Naive thymus-derived CD4-positive, alpha-beta T cell (primary cell): ENCODE measurements at regions not wholly inside any gene's neighbourhood (a gene's known extent, or its start where the extent isn't known, plus 50 kb on each side); places are given as distances from the start of the nearest gene placed in this dataset.
A peak's percentile ranks its signal among the peaks of the same experiment; 100 is the strongest.

ENCODE experiments used
- ATAC-seq: fragments of 150-1000 bp; cut with Tn5 transposase; 2 replicates; pipeline ENCODE4 v1.10.0; 2021; ENCODE audit warnings: mild to moderate bottlenecking, moderate library complexity
- CTCF ChIA-PET: fragments of 350-600 bp; sonication (Branson Sonifier 250); formaldehyde crosslinking; loops from one replicate; lab custom pipeline; 2021; ENCODE audit warnings: antibody characterized with exemption; lab: Charles Lee
- POLR2A ChIA-PET: fragments of 350-600 bp; sonication (Branson Sonifier 250); formaldehyde crosslinking; loops from one replicate; lab custom pipeline; 2021; ENCODE audit warnings: antibody characterized with exemption, inconsistent platforms; lab: Charles Lee
- DNase-seq, 9 donors: peaks; one replicate each; pipeline versions ENCODE4 v3.0.0 to v3.0.0-alpha.2; 2020 to 2022; ENCODE audit warnings: mixed read lengths in 1 of 9
- H3K27ac ChIP-seq: one replicate; pipeline ENCODE4 v1.7.0; 2013; ENCODE audit warnings: mild to moderate bottlenecking, low read depth, low read length, moderate library complexity
- H3K27me3 ChIP-seq, 2 donors: one replicate each; pipeline ENCODE4 v1.7.0; 2013; ENCODE audit warnings: low read length in 2 of 2, mild to moderate bottlenecking in 2 of 2, moderate library complexity in 2 of 2; ENCODE audit not compliant: control insufficient read depth in 2 of 2, insufficient read depth in 2 of 2
- H3K36me3 ChIP-seq, 3 experiments: 1 replicate in 2 of 3; 2 replicates in 1 of 3; pipeline ENCODE4 v1.7.0; 2013; ENCODE audit warnings: low read length in 3 of 3, mild to moderate bottlenecking in 3 of 3, moderate library complexity in 1 of 3; ENCODE audit not compliant: insufficient read depth in 3 of 3, control insufficient read depth in 2 of 3
- H3K4me1 ChIP-seq, 2 donors: one replicate each; pipeline ENCODE4 v1.7.0; 2013; ENCODE audit warnings: low read length in 2 of 2, mild to moderate bottlenecking in 2 of 2, moderate library complexity in 1 of 2; ENCODE audit not compliant: control insufficient read depth in 2 of 2, insufficient read depth in 2 of 2
- H3K4me3 ChIP-seq: 2 replicates; pipeline ENCODE4 v1.7.0; 2013; ENCODE audit warnings: mild to moderate bottlenecking, low read length
- H3K9me3 ChIP-seq, 3 experiments: 1 replicate in 2 of 3; 2 replicates in 1 of 3; pipeline ENCODE4 v1.7.0; 2013; ENCODE audit warnings: low read length in 3 of 3; ENCODE audit not compliant: control insufficient read depth in 2 of 3
- H3K27ac Mint-ChIP-seq, 9 donors: one replicate each; pipeline ENCODE4 v1.8.0; 2020 to 2022; ENCODE audit warnings: mixed read lengths in 9 of 9, mild to moderate bottlenecking in 8 of 9, moderate library complexity in 5 of 9, inconsistent platforms in 2 of 9
- H3K27me3 Mint-ChIP-seq, 5 donors: one replicate each; pipeline ENCODE4 v1.8.0; 2021 to 2022; ENCODE audit warnings: mixed read lengths in 5 of 5, mild to moderate bottlenecking in 1 of 5
- H3K36me3 Mint-ChIP-seq, 5 donors: one replicate each; pipeline ENCODE4 v1.8.0; 2020 to 2022; ENCODE audit warnings: mixed read lengths in 5 of 5, mild to moderate bottlenecking in 3 of 5, inconsistent platforms in 1 of 5
- H3K4me1 Mint-ChIP-seq, 7 donors: one replicate each; pipeline ENCODE4 v1.8.0; 2020 to 2022; ENCODE audit warnings: mixed read lengths in 7 of 7, mild to moderate bottlenecking in 3 of 7, inconsistent platforms in 1 of 7
- H3K4me3 Mint-ChIP-seq, 10 donors: one replicate each; pipeline ENCODE4 v1.8.0; 2020 to 2022; ENCODE audit warnings: mild to moderate bottlenecking in 10 of 10, mixed read lengths in 10 of 10, moderate library complexity in 6 of 10, inconsistent platforms in 2 of 10
- H3K9me3 Mint-ChIP-seq, 11 donors: one replicate each; pipeline ENCODE4 v1.8.0; 2020 to 2022; ENCODE audit warnings: mixed read lengths in 11 of 11, mild to moderate bottlenecking in 4 of 11, inconsistent platforms in 1 of 11, moderate library complexity in 1 of 11
- intact Hi-C, 2 donors: fragments of 100-400 bp; cut with micrococcal nuclease; formaldehyde crosslinking; loops; one replicate each; pipeline ENCODE4 v1.15.1; 2023

DNA sequence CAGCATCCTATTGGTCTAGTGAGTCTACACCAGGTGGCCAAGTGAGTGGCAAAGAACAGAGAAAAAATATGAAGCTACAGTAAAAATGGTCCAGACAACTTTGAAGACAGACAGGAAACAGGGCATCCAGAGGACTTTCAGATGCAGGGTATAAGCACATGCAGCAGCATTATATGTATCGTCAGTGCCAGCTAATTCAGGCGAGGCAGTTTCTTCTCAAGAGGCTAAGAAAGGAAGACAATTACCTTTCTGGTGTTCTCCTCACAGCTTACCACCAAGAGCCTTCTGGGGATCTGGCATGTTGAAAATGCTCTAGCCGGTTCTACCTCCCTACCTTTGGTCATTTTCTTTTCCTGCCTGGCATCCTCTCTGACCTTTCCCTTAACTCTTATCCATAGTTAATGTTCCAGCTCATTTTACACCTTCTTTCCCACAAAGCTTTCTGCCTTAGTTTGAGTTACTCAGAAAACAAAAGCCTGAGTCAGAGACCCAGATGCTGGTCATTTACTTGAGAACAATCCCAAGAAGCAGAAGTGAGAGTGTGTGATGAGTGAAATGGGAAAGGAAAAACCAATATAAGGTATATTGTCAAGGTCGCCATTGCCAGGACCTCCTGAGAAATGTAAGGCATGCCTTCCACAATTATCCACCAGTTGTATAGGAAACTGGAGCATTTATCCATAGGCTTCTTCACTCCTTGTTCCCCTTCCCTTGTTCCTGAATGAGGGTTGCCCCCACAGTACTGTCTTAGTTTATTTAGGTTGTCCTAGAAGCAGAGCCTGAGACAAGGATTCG lies 444.1 kb downstream of the PLPP3 start:
- Mint-ChIP-seq H3K27ac (no peak overlapping the region), H3K27me3 (peaks cover 0 to 9% (median 0%) of the 10 kb centered on the region in 5 donors), H3K9me3 (peaks cover 0 to 5% (median 0%) of the 10 kb centered on the region in 11 donors), H3K4me1 (peaks cover 0 to 6% (median 0%) of the 10 kb centered on the region in 7 donors), H3K36me3 (no peaks in the 10 kb centered on the region), H3K4me3 (no peak overlapping the region)
- POLR2A ChIA-PET: no interaction called here
- no peak for DNase-seq
- Histone ChIP-seq H3K27ac (no peak overlapping the region), H3K4me1 (no peaks in the 10 kb centered on the region), H3K36me3 (no peaks in the 10 kb centered on the region), H3K27me3 (no peaks in the 10 kb centered on the region), H3K4me3 (no peak overlapping the region), H3K9me3 (no peaks in the 10 kb centered on the region)
- intact Hi-C loops: no loop called here
- no peak for ATAC-seq
- CTCF ChIA-PET: interaction anchor here (0.5 kb wide), 1 partner anchor 148 kb away, joined by 3 read pairs; no protein-coding TSS in a partner anchor

- no peak for DNase-seq
- no peaks in the 10 kb centered on the region for H3K27me3 ChIP-seq
- H3K4me1 Mint-ChIP-seq: peaks cover 0 to 6% (median 0%) of the 10 kb centered on the region in 7 donors
- ChIA-PET POLR2A (no interaction called here), CTCF (no interaction called here)
- ATAC-seq: no peak
- no peaks in the 10 kb centered on the region for H3K36me3 ChIP-seq
- no peak overlapping the region for H3K4me3 ChIP-seq
- no peak overlapping the region for H3K27ac Mint-ChIP-seq
- H3K4me3 Mint-ChIP-seq: no peak overlapping the region
- H3K27me3 Mint-ChIP-seq: peaks cover 0 to 3% (median 0%) of the 10 kb centered on the region in 5 donors
- H3K9me3 Mint-ChIP-seq: peaks cover 0 to 2% (median 0%) of the 10 kb centered on the region in 11 donors
- H3K9me3 ChIP-seq: no peaks in the 10 kb centered on the region
- H3K27ac ChIP-seq: no peak overlapping the region
- H3K36me3 Mint-ChIP-seq: no peaks in the 10 kb centered on the region
- intact Hi-C loops: no loop called here
- H3K4me1 ChIP-seq: no peaks in the 10 kb centered on the region
Measured at GRCh38 chr1:56133522-56134472, 445.6 kb downstream of the PLPP3 start.

DNA sequence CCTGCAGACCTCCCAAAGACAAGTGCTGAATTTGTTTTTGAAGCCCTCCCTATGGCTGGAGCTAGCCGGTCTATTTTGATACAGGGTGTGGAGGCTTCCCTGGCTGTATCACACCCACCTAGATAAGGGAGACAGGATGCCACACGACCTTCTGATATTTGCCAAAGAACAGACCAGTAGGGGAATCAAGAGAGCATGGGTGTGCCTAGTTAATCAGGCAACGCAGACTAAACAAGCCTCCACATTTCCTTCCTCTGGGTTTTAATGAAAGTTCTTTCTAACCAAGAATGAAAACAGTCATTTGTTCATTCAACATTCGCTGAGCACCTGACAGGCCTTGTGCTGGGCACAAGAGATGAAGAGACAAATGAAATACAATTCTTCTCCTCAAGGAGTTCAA lies 446.8 kb downstream of the PLPP3 start:
- no peak for DNase-seq
- H3K9me3 ChIP-seq: no peaks in the 10 kb centered on the region
- no peak overlapping the region for H3K27ac ChIP-seq
- Mint-ChIP-seq H3K4me3 (peak overlapping the region in 1 of 10 donors; percentile 11), H3K9me3 (peaks cover 0 to 2% (median 0%) of the 10 kb centered on the region in 11 donors), H3K27me3 (peaks cover 0 to 3% (median 0%) of the 10 kb centered on the region in 5 donors), H3K27ac (no peak overlapping the region), H3K36me3 (no peaks in the 10 kb centered on the region), H3K4me1 (peaks cover 0 to 6% (median 0%) of the 10 kb centered on the region in 7 donors)
- H3K4me1 ChIP-seq: no peaks in the 10 kb centered on the region
- no peak overlapping the region for H3K4me3 ChIP-seq
- intact Hi-C loops: no loop called here
- no peaks in the 10 kb centered on the region for H3K36me3 ChIP-seq
- no peak for ATAC-seq
- ChIA-PET POLR2A (no interaction called here), CTCF (no interaction called here)
- H3K27me3 ChIP-seq: no peaks in the 10 kb centered on the region

DNA sequence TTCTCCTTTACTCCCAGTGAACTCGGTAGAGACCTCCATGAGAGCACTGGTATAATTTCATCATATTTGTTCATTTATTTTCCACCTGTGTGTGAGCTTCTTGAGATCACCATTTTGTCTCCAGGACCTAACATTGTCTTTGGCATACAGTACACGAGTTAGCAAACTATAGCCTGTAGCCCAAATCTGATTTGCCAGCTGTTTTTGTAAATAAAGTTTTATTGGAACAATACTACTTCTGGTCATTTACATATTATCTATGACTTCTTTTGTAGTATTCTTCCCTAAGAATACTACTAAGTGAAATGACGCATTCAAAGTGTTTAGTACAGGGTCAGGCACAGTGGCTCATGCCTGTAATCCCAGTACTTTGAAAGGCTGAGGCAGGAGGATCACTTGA lies 449.5 kb downstream of the PLPP3 start:
- CTCF ChIA-PET: no interaction called here
- H3K9me3 ChIP-seq: no peaks in the 10 kb centered on the region
- H3K36me3 ChIP-seq: no peaks in the 10 kb centered on the region
- POLR2A ChIA-PET: no interaction called here
- no peak overlapping the region for H3K27ac ChIP-seq
- no peaks in the 10 kb centered on the region for H3K27me3 ChIP-seq
- ATAC-seq (no peak), DNase-seq (no peak)
- no peaks in the 10 kb centered on the region for H3K36me3 Mint-ChIP-seq
- intact Hi-C loops: no loop called here
- no peaks in the 10 kb centered on the region for H3K4me1 ChIP-seq
- H3K9me3 Mint-ChIP-seq: peaks cover 0 to 8% (median 2%) of the 10 kb centered on the region in 11 donors
- no peak overlapping the region for H3K4me3 Mint-ChIP-seq
- H3K27me3 Mint-ChIP-seq: peaks cover 0 to 10% (median 0%) of the 10 kb centered on the region in 5 donors
- H3K27ac Mint-ChIP-seq: no peak overlapping the region
- H3K4me3 ChIP-seq: no peak overlapping the region
- peaks cover 0 to 6% (median 0%) of the 10 kb centered on the region in 7 donors for H3K4me1 Mint-ChIP-seq

- Mint-ChIP-seq H3K4me1 (no peaks in the 10 kb centered on the region), H3K27ac (no peak overlapping the region), H3K9me3 (peaks cover 0 to 15% (median 5%) of the 10 kb centered on the region in 11 donors), H3K27me3 (peaks cover 0 to 10% (median 0%) of the 10 kb centered on the region in 5 donors), H3K36me3 (no peaks in the 10 kb centered on the region), H3K4me3 (no peak overlapping the region)
- ATAC-seq: no peak
- Histone ChIP-seq H3K9me3 (no peaks in the 10 kb centered on the region), H3K27me3 (no peaks in the 10 kb centered on the region), H3K27ac (no peak overlapping the region), H3K36me3 (no peaks in the 10 kb centered on the region), H3K4me1 (no peaks in the 10 kb centered on the region), H3K4me3 (no peak overlapping the region)
- no peak for DNase-seq
- intact Hi-C loops: no loop called here
- ChIA-PET CTCF (no interaction called here), POLR2A (no interaction called here)
Measured at GRCh38 chr1:56125316-56125715, 454.0 kb downstream of the PLPP3 start.

- no peak for ATAC-seq
- H3K27ac Mint-ChIP-seq: no peak overlapping the region
- peaks cover 0 to 15% (median 5%) of the 10 kb centered on the region in 11 donors for H3K9me3 Mint-ChIP-seq
- Histone ChIP-seq H3K27ac (no peak overlapping the region), H3K36me3 (no peaks in the 10 kb centered on the region), H3K4me1 (no peaks in the 10 kb centered on the region), H3K27me3 (no peaks in the 10 kb centered on the region), H3K9me3 (no peaks in the 10 kb centered on the region), H3K4me3 (no peak overlapping the region)
- no peaks in the 10 kb centered on the region for H3K36me3 Mint-ChIP-seq
- POLR2A ChIA-PET: no interaction called here
- no peaks in the 10 kb centered on the region for H3K4me1 Mint-ChIP-seq
- CTCF ChIA-PET: no interaction called here
- H3K4me3 Mint-ChIP-seq: no peak overlapping the region
- peaks cover 0 to 10% (median 0%) of the 10 kb centered on the region in 5 donors for H3K27me3 Mint-ChIP-seq
- DNase-seq: no peak
- intact Hi-C loops: no loop called here
Measured at GRCh38 chr1:56123826-56124225, 455.5 kb downstream of the PLPP3 start.
